Tibial artery (tissue), 4 donors: ENCODE measurements at regions not wholly inside any gene's neighbourhood (a gene's known extent, or its start where the extent isn't known, plus 50 kb on each side); places are given as distances from the start of the nearest gene placed in this dataset.

ENCODE experiments used
- DNase-seq, 2 donors: peaks; one replicate each; pipeline ENCODE4 v3.0.0-alpha.2; 2019
- H3K27ac ChIP-seq, 2 donors: fragments of 200-600 bp; sonication (generic) in 1 of 2; 1 replicate in 1 of 2; 2 replicates in 1 of 2; pipeline ENCODE4 v1.5.1; 2018 to 2019; ENCODE audit warnings: mild to moderate bottlenecking in 1 of 2
- H3K27me3 ChIP-seq, 2 donors: fragments of 200-600 bp; sonication (generic) in 1 of 2; one replicate each; pipeline versions ENCODE4 v1.5.1 to v1.6.0; 2016 to 2019
- H3K36me3 ChIP-seq, 3 donors: fragments of 200-600 bp; sonication (generic) in 2 of 3; one replicate each; pipeline ENCODE4 v1.5.1; 2016 to 2019; ENCODE audit warnings: mild to moderate bottlenecking in 2 of 3
- H3K4me1 ChIP-seq, 4 donors: fragments of 200-600 bp; sonication (generic) in 2 of 4; 1 replicate in 3 of 4; 2 replicates in 1 of 4; pipeline ENCODE4 v1.5.1; 2016 to 2019
- H3K4me3 ChIP-seq, 2 donors: fragments of 200-600 bp; sonication (generic) in 1 of 2; 1 replicate in 1 of 2; 2 replicates in 1 of 2; pipeline ENCODE4 v1.5.1; 2018 to 2019; ENCODE audit warnings: mild to moderate bottlenecking in 2 of 2
- H3K9me3 ChIP-seq, 3 donors: fragments of 200-600 bp; sonication (generic) in 1 of 3; one replicate each; pipeline ENCODE4 v1.5.1; 2016 to 2019
- CTCF ChIP-seq, 2 experiments: fragments of 200-600 bp in 1 of 2; fragments of 450-650 bp in 1 of 2; IDR thresholded peaks; one replicate each; pipeline ENCODE4 v1.5.1; 2017 to 2019; ENCODE audit warnings: antibody characterized with exemption in 2 of 2, mild to moderate bottlenecking in 1 of 2, moderate library complexity in 1 of 2
- intact Hi-C: fragments of 100-400 bp; cut with DNase I; formaldehyde crosslinking; loops from one replicate; pipeline ENCODE4 v1.15.0; 2023; ENCODE audit warnings: low total_unique reads

GRCh38 chr3:189040656-189041335 is 131.0 kb upstream of the TPRG1 start:
- TF ChIP-seq CTCF (IDR thresholded peaks at IDR 0.05) = no peak
- intact Hi-C loops = no loop called here
- peaks cover 0 to 3% (median 0%) of the 10 kb centered on the region in 4 donors for H3K4me1 ChIP-seq
- no peaks in the 10 kb centered on the region for H3K27me3 ChIP-seq
- H3K9me3 ChIP-seq = no peaks in the 10 kb centered on the region
- no peak overlapping the region for H3K27ac ChIP-seq
- no peak for DNase-seq
- H3K36me3 ChIP-seq = no peaks in the 10 kb centered on the region
- H3K4me3 ChIP-seq = no peak overlapping the region

- H3K4me3 ChIP-seq = no peak overlapping the region
- no peaks in the 10 kb centered on the region for H3K27me3 ChIP-seq
- H3K36me3 ChIP-seq = no peaks in the 10 kb centered on the region
- H3K9me3 ChIP-seq = no peaks in the 10 kb centered on the region
- no peak for TF ChIP-seq CTCF (IDR thresholded peaks at IDR 0.05)
- DNase-seq = no peak
- intact Hi-C loops = no loop called here
- H3K4me1 ChIP-seq = peaks cover 0 to 3% (median 0%) of the 10 kb centered on the region in 4 donors
- no peak overlapping the region for H3K27ac ChIP-seq
These were observed 130.2 kb upstream of the TPRG1 start for GRCh38 chr3:189041482-189042090.

GRCh38 chr3:189042832-189043231 is 128.9 kb upstream of the TPRG1 start:
- DNase-seq = no peak
- intact Hi-C loops = no loop called here
- H3K36me3 ChIP-seq = no peaks in the 10 kb centered on the region
- H3K4me1 ChIP-seq = peaks cover 0 to 3% (median 0%) of the 10 kb centered on the region in 4 donors
- no peak overlapping the region for H3K27ac ChIP-seq
- TF ChIP-seq CTCF (IDR thresholded peaks at IDR 0.05) = no peak
- no peaks in the 10 kb centered on the region for H3K9me3 ChIP-seq
- H3K4me3 ChIP-seq = no peak overlapping the region
- H3K27me3 ChIP-seq = no peaks in the 10 kb centered on the region

GRCh38 chr3:189049458-189050236 is 122.1 kb upstream of the TPRG1 start:
- no peak for TF ChIP-seq CTCF (IDR thresholded peaks at IDR 0.05)
- Histone ChIP-seq H3K4me1 (no peaks in the 10 kb centered on the region), H3K27me3 (no peaks in the 10 kb centered on the region), H3K27ac (no peak overlapping the region), H3K36me3 (no peaks in the 10 kb centered on the region), H3K9me3 (no peaks in the 10 kb centered on the region), H3K4me3 (no peak overlapping the region)
- no peak for DNase-seq
- intact Hi-C loops = no loop called here

- no peak for TF ChIP-seq CTCF (IDR thresholded peaks at IDR 0.05)
- H3K27ac ChIP-seq = no peak overlapping the region
- H3K4me1 ChIP-seq = no peaks in the 10 kb centered on the region
- DNase-seq = no peak
- no peaks in the 10 kb centered on the region for H3K36me3 ChIP-seq
- H3K4me3 ChIP-seq = no peak overlapping the region
- H3K9me3 ChIP-seq = no peaks in the 10 kb centered on the region
- H3K27me3 ChIP-seq = no peaks in the 10 kb centered on the region
- intact Hi-C loops = no loop called here
These were observed 118.4 kb upstream of the TPRG1 start for GRCh38 chr3:189053322-189053721.
